Cardiac fibroblast (primary cell): ENCODE measurements at regions not wholly inside any gene's neighbourhood (a gene's known extent, or its start where the extent isn't known, plus 50 kb on each side); places are given as distances from the start of the nearest gene placed in this dataset.

Source experiments
- DNase-seq, 2 donors: peaks; one replicate each; pipeline versions ENCODE4 v3.0.0 to v3.0.0-alpha.2; 2010; ENCODE audit warnings: low read depth in 2 of 2
- H3K4me3 ChIP-seq, 2 donors: replicated peaks in 1 of 2; 1 replicate in 1 of 2; 2 replicates in 1 of 2; pipeline ENCODE4 v1.5.1; 2011; ENCODE audit warnings: low read depth in 2 of 2, low read length in 2 of 2, mild to moderate bottlenecking in 2 of 2, moderate library complexity in 1 of 2
- CTCF ChIP-seq: IDR thresholded peaks from one replicate; pipeline ENCODE4 v1.5.1; 2011; ENCODE audit warnings: low read depth, mild to moderate bottlenecking, low read length, inconsistent platforms

- DNase-seq = no peak
- TF ChIP-seq CTCF = no peak
- no peak overlapping the region for H3K4me3 ChIP-seq
Observed at GRCh38 chr4:23700197-23700596, 189.7 kb downstream of the PPARGC1A start.

DNA sequence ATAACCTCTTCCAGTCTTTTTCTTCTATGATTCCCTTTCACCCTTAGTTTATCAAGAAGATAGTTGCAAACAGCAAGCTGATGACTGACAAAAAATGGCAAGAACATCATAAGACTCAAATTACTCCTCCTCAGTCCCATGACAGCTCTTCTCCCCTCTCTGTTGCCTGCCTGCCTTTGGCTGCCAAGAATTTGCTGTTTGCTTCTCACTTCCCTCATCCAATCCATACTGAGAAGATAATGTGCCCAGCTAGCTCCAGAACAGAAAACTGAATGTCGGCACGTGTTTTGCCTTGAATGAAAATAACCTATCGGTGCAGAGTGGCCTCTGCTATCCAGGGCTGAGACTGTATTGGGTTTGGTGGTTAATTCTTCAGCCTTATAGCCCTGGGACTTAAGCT is 192.1 kb downstream of the PPARGC1A start:
- TF ChIP-seq CTCF = no peak
- H3K4me3 ChIP-seq = no peak overlapping the region
- peak in 1 of 2 donors; percentile 1 for DNase-seq

GRCh38 chr4:23697001-23697528 is 192.8 kb downstream of the PPARGC1A start:
- DNase-seq = no peak
- TF ChIP-seq CTCF = no peak
- no peak overlapping the region for H3K4me3 ChIP-seq

DNA sequence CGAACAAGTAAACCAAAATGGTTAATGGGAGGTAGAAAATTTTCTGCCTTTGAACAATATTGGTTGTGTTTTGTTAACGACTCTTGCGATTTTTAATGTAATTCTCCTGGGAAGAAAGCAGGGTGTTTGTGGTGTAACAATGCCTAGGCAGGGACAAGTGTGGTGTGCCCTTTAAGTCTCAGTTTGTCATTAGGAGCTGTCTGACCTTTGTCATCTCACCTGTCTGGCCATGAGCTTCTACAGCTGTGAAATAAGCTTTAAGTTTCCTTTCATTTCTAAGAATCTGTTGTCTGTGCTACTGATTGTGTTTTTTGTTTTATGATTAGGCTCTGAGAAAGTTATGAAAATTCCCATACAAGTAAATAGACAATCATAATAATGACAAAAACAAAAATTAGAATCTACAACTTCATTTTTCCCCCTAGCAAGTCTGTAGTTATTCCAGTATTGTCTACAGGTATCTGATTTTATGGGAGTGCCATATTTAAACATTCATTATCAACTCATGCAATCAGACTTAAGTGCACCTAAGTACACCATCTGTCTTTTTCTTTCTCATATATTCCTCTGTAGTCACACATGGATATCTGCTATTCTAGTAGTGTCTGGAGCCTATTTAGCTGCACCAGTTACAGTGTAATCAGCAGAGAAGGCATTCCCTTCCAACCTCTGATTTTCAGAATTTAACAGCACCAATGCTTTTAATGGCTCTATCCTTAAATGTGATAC is 203.5 kb downstream of the PPARGC1A start:
- no peak for TF ChIP-seq CTCF
- DNase-seq = no peak
- no peak overlapping the region for H3K4me3 ChIP-seq

- no peak for DNase-seq
- no peak overlapping the region for H3K4me3 ChIP-seq
- no peak for TF ChIP-seq CTCF
Observed at GRCh38 chr4:23685471-23685870, 204.4 kb downstream of the PPARGC1A start.

- DNase-seq = peak; percentile 3 to 30
- TF ChIP-seq CTCF = no peak
- no peak overlapping the region for H3K4me3 ChIP-seq
Observed at GRCh38 chr4:23680671-23681518, 209.0 kb downstream of the PPARGC1A start.
